ENCODE measurements at regions not wholly inside any gene's neighbourhood (a gene's known extent, or its start where the extent isn't known, plus 50 kb on each side); places are given as distances from the start of the nearest gene placed in this dataset.

- POLR2A ChIA-PET = no interaction called here
- Histone ChIP-seq H3K4me3 (no peak overlapping the region), H3K4me2 (no peak overlapping the region), H3K27ac (no peak overlapping the region), H3K4me1 (no peaks in the 10 kb centered on the region), H3K9me3 (0 out of 3 replicates have a peak, but pooled peaks cover 4% of the 10 kb centered on the region)
- no peak for ATAC-seq
- TF ChIP-seq NR3C1 (IDR thresholded peaks at IDR 0.05) (no peak), ZC3H11A (IDR thresholded peaks at IDR 0.05) (no peak), ZNF302 (CRISPR knock-in tag; IDR thresholded peaks at IDR 0.05) (no peak), HOXA7 (CRISPR knock-in tag; IDR thresholded peaks at IDR 0.05) (no peak), RFX5 (IDR thresholded peaks at IDR 0.05) (no peak), MYC (IDR thresholded peaks at IDR 0.05; ENCODE audit: borderline replicate concordance, low read length) (no peak), NFE2L2 (conservative IDR thresholded peaks at IDR 0.05; ENCODE audit: low read length) (no peak), FOXS1 (CRISPR knock-in tag; IDR thresholded peaks at IDR 0.05) (no peak), PHF8 (IDR thresholded peaks at IDR 0.05; ENCODE audit: borderline replicate concordance, low read depth) (no peak), MAFK (IDR thresholded peaks at IDR 0.05; ENCODE audit: partially characterized antibody) (no peak)
- TF ChIP-seq, protein P1, sequence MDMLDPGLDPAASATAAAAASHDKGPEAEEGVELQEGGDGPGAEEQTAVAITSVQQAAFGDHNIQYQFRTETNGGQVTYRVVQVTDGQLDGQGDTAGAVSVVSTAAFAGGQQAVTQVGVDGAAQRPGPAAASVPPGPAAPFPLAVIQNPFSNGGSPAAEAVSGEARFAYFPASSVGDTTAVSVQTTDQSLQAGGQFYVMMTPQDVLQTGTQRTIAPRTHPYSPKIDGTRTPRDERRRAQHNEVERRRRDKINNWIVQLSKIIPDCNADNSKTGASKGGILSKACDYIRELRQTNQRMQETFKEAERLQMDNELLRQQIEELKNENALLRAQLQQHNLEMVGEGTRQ (IDR thresholded peaks at IDR 0.05) = no peak
- FAIRE-seq = no peak
- CTCF ChIA-PET = no interaction called here
- no peak for DNase-seq (ENCODE audit: low read depth in 1 of 2, low spot score in 1 of 2)
- WGBS (ENCODE audit: missing lambda C conversion rate) = 1% methylated on average over 10 of the region's 10 CpGs
These were observed 371.2 kb downstream of the NPIPA8 start for GRCh38 chr16:17965133-17965900.

GRCh38 chr16:17964196-17964595 is 372.3 kb downstream of the NPIPA8 start:
- DNase-seq (ENCODE audit: low read depth in 1 of 2, low spot score in 1 of 2) = no peak
- no peak for ATAC-seq
- TF ChIP-seq SMC3 (IDR thresholded peaks at IDR 0.05) (no peak), GATA3 (IDR thresholded peaks at IDR 0.05; ENCODE audit: borderline replicate concordance) (no peak), CBX8 (IDR thresholded peaks at IDR 0.05) (no peak), FOSL2 (IDR thresholded peaks at IDR 0.05) (no peak), FOSL2 (CRISPR knock-in tag; IDR thresholded peaks at IDR 0.05) (no peak), JUN (IDR thresholded peaks at IDR 0.05) (no peak), HOXB13 (CRISPR knock-in tag; IDR thresholded peaks at IDR 0.05; ENCODE audit: low read depth) (no peak), POLR2A (IDR thresholded peaks at IDR 0.05; ENCODE audit: low read length) (no peak), EHMT2 (IDR thresholded peaks at IDR 0.05; ENCODE audit: low read depth) (no peak), FOSB (CRISPR knock-in tag; IDR thresholded peaks at IDR 0.05) (no peak), HOXA7 (CRISPR knock-in tag; IDR thresholded peaks at IDR 0.05) (no peak), RFX5 (IDR thresholded peaks at IDR 0.05) (no peak), MAFK (IDR thresholded peaks at IDR 0.05; ENCODE audit: partially characterized antibody) (no peak), ZSCAN20 (CRISPR knock-in tag; IDR thresholded peaks at IDR 0.05) (no peak), ELK1 (IDR thresholded peaks at IDR 0.05; ENCODE audit: low read depth, low read length) (no peak), MYC (IDR thresholded peaks at IDR 0.05; ENCODE audit: borderline replicate concordance, low read length) (no peak), NR3C1 (IDR thresholded peaks at IDR 0.05) (no peak)
- TF ChIP-seq, protein P2, sequence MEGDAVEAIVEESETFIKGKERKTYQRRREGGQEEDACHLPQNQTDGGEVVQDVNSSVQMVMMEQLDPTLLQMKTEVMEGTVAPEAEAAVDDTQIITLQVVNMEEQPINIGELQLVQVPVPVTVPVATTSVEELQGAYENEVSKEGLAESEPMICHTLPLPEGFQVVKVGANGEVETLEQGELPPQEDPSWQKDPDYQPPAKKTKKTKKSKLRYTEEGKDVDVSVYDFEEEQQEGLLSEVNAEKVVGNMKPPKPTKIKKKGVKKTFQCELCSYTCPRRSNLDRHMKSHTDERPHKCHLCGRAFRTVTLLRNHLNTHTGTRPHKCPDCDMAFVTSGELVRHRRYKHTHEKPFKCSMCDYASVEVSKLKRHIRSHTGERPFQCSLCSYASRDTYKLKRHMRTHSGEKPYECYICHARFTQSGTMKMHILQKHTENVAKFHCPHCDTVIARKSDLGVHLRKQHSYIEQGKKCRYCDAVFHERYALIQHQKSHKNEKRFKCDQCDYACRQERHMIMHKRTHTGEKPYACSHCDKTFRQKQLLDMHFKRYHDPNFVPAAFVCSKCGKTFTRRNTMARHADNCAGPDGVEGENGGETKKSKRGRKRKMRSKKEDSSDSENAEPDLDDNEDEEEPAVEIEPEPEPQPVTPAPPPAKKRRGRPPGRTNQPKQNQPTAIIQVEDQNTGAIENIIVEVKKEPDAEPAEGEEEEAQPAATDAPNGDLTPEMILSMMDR (IDR thresholded peaks at IDR 0.05) = no peak
- 0 out of 3 replicates have a peak, but pooled peaks cover 4% of the 10 kb centered on the region for H3K9me3 ChIP-seq
- POLR2A ChIA-PET = no interaction called here
- no peaks in the 10 kb centered on the region for H3K4me1 ChIP-seq
- FAIRE-seq = no peak
- WGBS (ENCODE audit: missing lambda C conversion rate) = 31% methylated on average over 3 of the region's 3 CpGs
- no peak overlapping the region for H3K27ac ChIP-seq
- CTCF ChIA-PET = no interaction called here
- no peak overlapping the region for H3K4me3 ChIP-seq
- H3K4me2 ChIP-seq = no peak overlapping the region
